ENCODE measurements at regions not wholly inside any gene's neighbourhood (a gene's known extent, or its start where the extent isn't known, plus 50 kb on each side); places are given as distances from the start of the nearest gene placed in this dataset.

DNA sequence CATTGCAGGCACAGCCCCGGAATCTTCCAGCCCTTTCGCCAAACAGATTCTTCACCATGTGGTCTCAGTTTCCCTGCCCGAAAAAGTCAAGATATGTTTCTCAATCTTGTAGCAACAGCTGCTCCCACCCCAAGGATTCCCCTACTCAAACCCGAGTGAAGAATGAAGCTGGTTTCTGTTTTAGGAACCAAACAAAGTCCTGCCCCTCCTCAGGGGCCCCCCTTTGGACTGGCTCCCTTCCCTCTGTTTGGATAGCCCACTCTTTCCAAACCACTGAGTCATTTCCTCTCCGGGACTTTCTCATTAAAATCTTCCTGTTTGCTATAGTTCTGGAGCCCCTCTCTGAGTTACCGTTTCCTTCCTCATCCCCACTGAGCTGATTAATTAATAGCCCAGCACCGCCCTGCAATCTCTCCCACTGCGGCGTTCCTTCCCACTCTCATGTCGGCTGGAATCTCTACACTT, 100.9 kb downstream of the TSEN15 start:
- no peak for DNase-seq (ENCODE audit: low read depth)
- H3K27me3 ChIP-seq (ENCODE audit: control insufficient read depth, insufficient read depth, low read length) = no peaks in the 10 kb centered on the region
- TF ChIP-seq CTCF (IDR thresholded peaks at IDR 0.05; ENCODE audit: insufficient read depth, low read length, severe bottlenecking) = no peak
- no peak for FAIRE-seq
- H3K36me3 ChIP-seq (ENCODE audit: control insufficient read depth, insufficient read depth, low read length) = no peaks in the 10 kb centered on the region
- no peak overlapping the region for H3K4me3 ChIP-seq (ENCODE audit: low read depth, low read length)

GRCh38 chr1:184152974-184153373, 101.4 kb downstream of the TSEN15 start:
- no peak for TF ChIP-seq CTCF (IDR thresholded peaks at IDR 0.05; ENCODE audit: insufficient read depth, low read length, severe bottlenecking)
- Histone ChIP-seq H3K4me3 (ENCODE audit: low read depth, low read length) (no peak overlapping the region), H3K27me3 (ENCODE audit: control insufficient read depth, insufficient read depth, low read length) (no peaks in the 10 kb centered on the region), H3K36me3 (ENCODE audit: control insufficient read depth, insufficient read depth, low read length) (no peaks in the 10 kb centered on the region)
- FAIRE-seq = no peak
- no peak for DNase-seq (ENCODE audit: low read depth)

DNA sequence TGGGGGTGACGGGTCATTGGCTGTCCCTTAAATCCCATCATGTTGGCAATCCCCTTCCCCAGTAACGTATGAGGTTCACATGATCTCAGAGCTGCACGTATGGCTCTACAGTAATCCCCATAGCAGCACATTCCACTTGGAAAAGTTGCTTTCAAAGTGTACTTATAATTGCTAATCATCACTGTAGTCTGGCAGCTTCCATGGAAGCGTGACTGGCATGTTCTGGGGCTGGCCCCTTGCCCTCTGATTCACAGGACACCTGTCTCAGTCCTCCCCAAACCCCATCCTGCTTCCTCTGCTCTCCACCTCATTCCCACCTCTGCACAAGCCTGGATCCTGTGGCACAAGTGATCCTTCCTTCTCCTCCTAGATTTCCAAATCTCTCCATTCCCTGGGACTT, 102.2 kb downstream of the TSEN15 start:
- FAIRE-seq (no peak), DNase-seq (ENCODE audit: low read depth) (no peak)
- Histone ChIP-seq H3K4me3 (ENCODE audit: low read depth, low read length) (no peak overlapping the region), H3K27me3 (ENCODE audit: control insufficient read depth, insufficient read depth, low read length) (no peaks in the 10 kb centered on the region), H3K36me3 (ENCODE audit: control insufficient read depth, insufficient read depth, low read length) (no peaks in the 10 kb centered on the region)
- no peak for TF ChIP-seq CTCF (IDR thresholded peaks at IDR 0.05; ENCODE audit: insufficient read depth, low read length, severe bottlenecking)

DNA sequence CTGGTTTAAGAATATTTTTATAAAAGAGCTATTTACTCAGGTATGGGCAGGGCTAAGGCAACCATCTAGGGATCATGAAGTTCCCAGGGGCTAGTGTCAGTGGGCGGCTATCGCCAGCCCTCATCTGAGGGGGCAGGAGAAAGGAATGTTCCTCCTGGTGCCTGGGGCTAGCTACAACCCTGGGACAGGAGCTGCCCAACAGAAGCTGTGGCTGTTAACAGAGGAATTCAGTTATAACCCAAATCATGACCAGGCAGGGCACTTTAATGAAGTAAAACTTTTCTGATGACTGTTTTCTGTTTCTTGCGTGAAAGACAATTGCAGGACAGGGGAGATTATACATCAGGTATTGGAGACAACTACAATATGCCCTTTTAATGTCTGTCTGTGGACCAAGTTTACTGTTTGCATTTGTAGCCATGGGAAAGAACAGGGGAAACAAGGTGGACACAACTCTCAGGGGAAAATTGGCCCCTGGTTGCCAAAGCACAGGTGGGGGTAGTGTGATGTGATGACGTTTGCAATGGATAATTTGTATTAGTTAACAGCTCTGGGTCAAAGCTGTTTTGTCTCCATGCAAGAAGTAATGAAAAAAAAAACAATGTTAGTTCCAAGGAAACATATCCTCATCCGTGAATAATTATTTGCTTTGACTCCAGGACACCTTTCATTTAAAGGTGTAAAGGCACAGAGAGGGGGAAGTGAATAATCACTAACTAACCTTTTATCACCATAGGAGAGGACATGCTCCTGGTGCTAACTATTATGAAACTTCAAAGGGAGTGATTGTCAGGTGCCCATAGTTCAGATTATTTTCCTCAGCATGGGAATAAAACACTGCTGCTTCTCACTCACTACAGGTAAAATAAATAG, 105.2 kb downstream of the TSEN15 start:
- Histone ChIP-seq H3K27me3 (ENCODE audit: control insufficient read depth, insufficient read depth, low read length) (no peaks in the 10 kb centered on the region), H3K4me3 (ENCODE audit: low read depth, low read length) (no peak overlapping the region), H3K36me3 (ENCODE audit: control insufficient read depth, insufficient read depth, low read length) (no peaks in the 10 kb centered on the region)
- DNase-seq (ENCODE audit: low read depth) (peak; percentile 18), FAIRE-seq (no peak)
- TF ChIP-seq CTCF (IDR thresholded peaks at IDR 0.05; ENCODE audit: insufficient read depth, low read length, severe bottlenecking) = no peak

GRCh38 chr1:184157394-184157742, 105.8 kb downstream of the TSEN15 start:
- Histone ChIP-seq H3K4me3 (ENCODE audit: low read depth, low read length) (no peak overlapping the region), H3K27me3 (ENCODE audit: control insufficient read depth, insufficient read depth, low read length) (no peaks in the 10 kb centered on the region), H3K36me3 (ENCODE audit: control insufficient read depth, insufficient read depth, low read length) (no peaks in the 10 kb centered on the region)
- FAIRE-seq (no peak), DNase-seq (ENCODE audit: low read depth) (no peak)
- TF ChIP-seq CTCF (IDR thresholded peaks at IDR 0.05; ENCODE audit: insufficient read depth, low read length, severe bottlenecking) = no peak
